ENCODE measurements at regions not wholly inside any gene's neighbourhood (a gene's known extent, or its start where the extent isn't known, plus 50 kb on each side); places are given as distances from the start of the nearest gene placed in this dataset.

- no peak for DNase-seq (ENCODE audit: extremely low read depth in 1 of 2, low read depth in 1 of 2)
Observed at GRCh38 chr5:35367526-35367925, 137.2 kb upstream of the PRLR start.

GRCh38 chr5:35365758-35366157, 135.5 kb upstream of the PRLR start:
- no peak for DNase-seq (ENCODE audit: extremely low read depth in 1 of 2, low read depth in 1 of 2)

GRCh38 chr5:35364350-35364749, 134.1 kb upstream of the PRLR start:
- no peak for DNase-seq (ENCODE audit: extremely low read depth in 1 of 2, low read depth in 1 of 2)

GRCh38 chr5:35363387-35363965, 133.2 kb upstream of the PRLR start:
- no peak for DNase-seq (ENCODE audit: extremely low read depth in 1 of 2, low read depth in 1 of 2)

GRCh38 chr5:35362772-35363171, 132.5 kb upstream of the PRLR start:
- no peak for DNase-seq (ENCODE audit: extremely low read depth in 1 of 2, low read depth in 1 of 2)

GRCh38 chr5:35360671-35361070, 130.4 kb upstream of the PRLR start:
- no peak for DNase-seq (ENCODE audit: extremely low read depth in 1 of 2, low read depth in 1 of 2)

- DNase-seq (ENCODE audit: extremely low read depth in 1 of 2, low read depth in 1 of 2): no peak
Observed at GRCh38 chr5:35359859-35360258, 129.6 kb upstream of the PRLR start.

GRCh38 chr5:35357973-35358372, 127.7 kb upstream of the PRLR start:
- no peak for DNase-seq (ENCODE audit: extremely low read depth in 1 of 2, low read depth in 1 of 2)

GRCh38 chr5:35356725-35357124, 126.4 kb upstream of the PRLR start:
- DNase-seq (ENCODE audit: extremely low read depth in 1 of 2, low read depth in 1 of 2): no peak

GRCh38 chr5:35354751-35355150, 124.5 kb upstream of the PRLR start:
- DNase-seq (ENCODE audit: extremely low read depth in 1 of 2, low read depth in 1 of 2): no peak

GRCh38 chr5:35345222-35345621, 114.9 kb upstream of the PRLR start:
- DNase-seq (ENCODE audit: extremely low read depth in 1 of 2, low read depth in 1 of 2): no peak

GRCh38 chr5:35342664-35343063, 112.4 kb upstream of the PRLR start:
- no peak for DNase-seq (ENCODE audit: extremely low read depth in 1 of 2, low read depth in 1 of 2)

- DNase-seq (ENCODE audit: extremely low read depth in 1 of 2, low read depth in 1 of 2): no peak
Observed at GRCh38 chr5:35341189-35341588, 110.9 kb upstream of the PRLR start.

- no peak for DNase-seq (ENCODE audit: extremely low read depth in 1 of 2, low read depth in 1 of 2)
Observed at GRCh38 chr5:35339616-35340100, 109.4 kb upstream of the PRLR start.

GRCh38 chr5:35339006-35339405, 108.7 kb upstream of the PRLR start:
- no peak for DNase-seq (ENCODE audit: extremely low read depth in 1 of 2, low read depth in 1 of 2)

- DNase-seq (ENCODE audit: extremely low read depth in 1 of 2, low read depth in 1 of 2): no peak
Observed at GRCh38 chr5:35338157-35338453, 107.8 kb upstream of the PRLR start.

- DNase-seq (ENCODE audit: extremely low read depth in 1 of 2, low read depth in 1 of 2): no peak
Observed at GRCh38 chr5:35337340-35338156, 107.3 kb upstream of the PRLR start.

- DNase-seq (ENCODE audit: extremely low read depth in 1 of 2, low read depth in 1 of 2): no peak
Observed at GRCh38 chr5:35336230-35336629, 105.9 kb upstream of the PRLR start.

- no peak for DNase-seq (ENCODE audit: extremely low read depth in 1 of 2, low read depth in 1 of 2)
Observed at GRCh38 chr5:35335752-35336151, 105.5 kb upstream of the PRLR start.

- DNase-seq (ENCODE audit: extremely low read depth in 1 of 2, low read depth in 1 of 2): no peak
Observed at GRCh38 chr5:35333366-35333765, 103.1 kb upstream of the PRLR start.

GRCh38 chr5:35331956-35332950, 102.0 kb upstream of the PRLR start:
- DNase-seq (ENCODE audit: extremely low read depth in 1 of 2, low read depth in 1 of 2): no peak

All from stimulated activated CD8-positive, alpha-beta memory T cell treated with anti-CD3 and anti-CD28 coated beads, Interleukin-7, amount 100 ng/mL, for 48 hours (primary cell).